ENCODE measurements at regions not wholly inside any gene's neighbourhood (a gene's known extent, or its start where the extent isn't known, plus 50 kb on each side); places are given as distances from the start of the nearest gene placed in this dataset.

GRCh38 chr6:165913676-165914570 lies 250.9 kb upstream of the PDE10A start (continued):
- TF ChIP-seq GLIS1 (tag by site-specific recombination; IDR thresholded peaks at IDR 0.05) (no peak), HOXA7 (CRISPR knock-in tag; IDR thresholded peaks at IDR 0.05; ENCODE audit: borderline replicate concordance) (no peak), ZNF629 (tag by site-specific recombination; IDR thresholded peaks at IDR 0.05) (0 out of 2 replicates have a peak, but pooled peaks have one; percentile 13), ATF2 (tag by site-specific recombination; IDR thresholded peaks at IDR 0.05; ENCODE audit: low read depth) (peak; percentile 76)

DNA sequence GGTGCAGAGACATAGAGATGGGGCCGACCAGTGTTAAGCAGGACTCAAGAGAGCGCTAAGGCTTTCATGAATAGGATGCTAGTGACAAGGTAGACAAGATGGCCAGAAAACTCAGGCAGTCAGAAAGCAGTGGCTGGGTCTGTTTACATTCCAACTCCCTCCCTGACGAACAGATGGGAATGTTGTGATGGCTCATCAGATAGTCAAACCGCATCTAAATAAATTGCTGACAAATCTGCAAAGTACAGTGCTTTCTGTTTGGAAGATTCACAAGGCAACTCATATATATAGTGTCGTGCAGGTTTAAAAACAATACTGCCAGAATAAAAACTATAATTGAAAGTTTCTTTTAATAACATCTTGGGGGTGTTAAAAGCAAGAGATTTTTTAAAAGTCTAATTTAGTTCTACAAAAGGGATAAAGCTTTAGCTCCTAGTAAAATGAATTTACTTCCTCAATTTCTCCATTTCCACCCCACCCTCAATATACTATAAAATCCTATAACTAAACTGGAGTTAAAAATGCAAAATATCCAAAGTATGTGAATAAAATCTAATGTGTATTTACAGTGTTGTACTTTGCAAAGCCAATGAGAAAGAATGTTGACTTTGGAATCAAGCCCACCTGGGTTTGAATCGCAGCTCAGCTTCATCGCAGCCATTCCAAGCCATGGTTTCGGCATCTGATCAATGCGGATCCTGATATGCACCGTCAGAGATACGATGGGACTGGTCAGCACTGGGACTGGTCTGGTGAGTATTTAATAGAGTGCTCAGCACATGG lies 247.3 kb upstream of the PDE10A start:
- TF ChIP-seq ZBTB7A (tag by site-specific recombination; IDR thresholded peaks at IDR 0.05; ENCODE audit: low read depth) = no peak
- TF ChIP-seq KLF17 (tag by site-specific recombination; IDR thresholded peaks at IDR 0.05) = no peak
- no peak for TF ChIP-seq ZFHX2 (tag by site-specific recombination; conservative IDR thresholded peaks at IDR 0.05)
- no peak for TF ChIP-seq ZNF202 (tag by site-specific recombination; IDR thresholded peaks at IDR 0.05; ENCODE audit: borderline replicate concordance)
- no peak for TF ChIP-seq TCF7L2 (IDR thresholded peaks at IDR 0.05; ENCODE audit: borderline replicate concordance, low read depth, low read length)
- TF ChIP-seq, protein P1, sequence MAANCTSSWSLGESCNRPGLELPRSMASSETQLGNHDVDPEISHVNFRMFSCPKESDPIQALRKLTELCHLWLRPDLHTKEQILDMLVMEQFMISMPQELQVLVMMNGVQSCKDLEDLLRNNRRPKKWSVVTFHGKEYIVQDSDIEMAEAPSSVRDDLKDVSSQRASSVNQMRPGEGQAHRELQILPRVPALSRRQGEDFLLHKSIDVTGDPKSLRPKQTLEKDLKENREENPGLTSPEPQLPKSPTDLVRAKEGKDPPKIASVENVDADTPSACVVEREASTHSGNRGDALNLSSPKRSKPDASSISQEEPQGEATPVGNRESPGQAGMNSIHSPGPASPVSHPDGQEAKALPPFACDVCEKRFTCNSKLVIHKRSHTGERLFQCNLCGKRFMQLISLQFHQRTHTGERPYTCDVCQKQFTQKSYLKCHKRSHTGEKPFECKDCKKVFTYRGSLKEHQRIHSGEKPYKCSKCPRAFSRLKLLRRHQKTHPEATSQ (tag by site-specific recombination; IDR thresholded peaks at IDR 0.05) = no peak
- TF ChIP-seq, protein P2, sequence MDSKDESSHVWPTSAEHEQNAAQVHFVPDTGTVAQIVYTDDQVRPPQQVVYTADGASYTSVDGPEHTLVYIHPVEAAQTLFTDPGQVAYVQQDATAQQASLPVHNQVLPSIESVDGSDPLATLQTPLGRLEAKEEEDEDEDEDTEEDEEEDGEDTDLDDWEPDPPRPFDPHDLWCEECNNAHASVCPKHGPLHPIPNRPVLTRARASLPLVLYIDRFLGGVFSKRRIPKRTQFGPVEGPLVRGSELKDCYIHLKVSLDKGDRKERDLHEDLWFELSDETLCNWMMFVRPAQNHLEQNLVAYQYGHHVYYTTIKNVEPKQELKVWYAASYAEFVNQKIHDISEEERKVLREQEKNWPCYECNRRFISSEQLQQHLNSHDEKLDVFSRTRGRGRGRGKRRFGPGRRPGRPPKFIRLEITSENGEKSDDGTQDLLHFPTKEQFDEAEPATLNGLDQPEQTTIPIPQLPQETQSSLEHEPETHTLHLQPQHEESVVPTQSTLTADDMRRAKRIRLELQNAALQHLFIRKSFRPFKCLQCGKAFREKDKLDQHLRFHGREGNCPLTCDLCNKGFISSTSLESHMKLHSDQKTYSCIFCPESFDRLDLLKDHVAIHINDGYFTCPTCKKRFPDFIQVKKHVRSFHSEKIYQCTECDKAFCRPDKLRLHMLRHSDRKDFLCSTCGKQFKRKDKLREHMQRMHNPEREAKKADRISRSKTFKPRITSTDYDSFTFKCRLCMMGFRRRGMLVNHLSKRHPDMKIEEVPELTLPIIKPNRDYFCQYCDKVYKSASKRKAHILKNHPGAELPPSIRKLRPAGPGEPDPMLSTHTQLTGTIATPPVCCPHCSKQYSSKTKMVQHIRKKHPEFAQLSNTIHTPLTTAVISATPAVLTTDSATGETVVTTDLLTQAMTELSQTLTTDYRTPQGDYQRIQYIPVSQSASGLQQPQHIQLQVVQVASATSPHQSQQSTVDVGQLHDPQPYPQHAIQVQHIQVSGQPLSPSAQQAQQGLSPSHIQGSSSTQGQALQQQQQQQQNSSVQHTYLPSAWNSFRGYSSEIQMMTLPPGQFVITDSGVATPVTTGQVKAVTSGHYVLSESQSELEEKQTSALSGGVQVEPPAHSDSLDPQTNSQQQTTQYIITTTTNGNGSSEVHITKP (tag by site-specific recombination; IDR thresholded peaks at IDR 0.05) = no peak
- CTCF ChIA-PET = interaction anchor here (1.0 kb wide), 1 partner anchor 25 kb away, joined by 3 read pairs; no protein-coding TSS in a partner anchor
- no peaks in the 10 kb centered on the region for H3K4me1 ChIP-seq (ENCODE audit: control insufficient read depth, insufficient read depth, low read length)
- POLR2A ChIA-PET = no interaction called here
- no peaks in the 10 kb centered on the region for H3K36me3 ChIP-seq (ENCODE audit: control insufficient read depth in 2 of 2, insufficient read depth in 1 of 2, low read length in 2 of 2)
- H3K9me3 ChIP-seq (ENCODE audit: control insufficient read depth, insufficient read depth, low read depth, low read length) = no peaks in the 10 kb centered on the region
- no peak overlapping the region for H3K27ac ChIP-seq (ENCODE audit: extremely low read depth, low read depth, low read length)
- no peak overlapping the region for H3K4me3 ChIP-seq (ENCODE audit: low read depth, low read length)

- Histone ChIP-seq H3K9me3 (ENCODE audit: control insufficient read depth, insufficient read depth, low read depth, low read length) (no peaks in the 10 kb centered on the region), H3K4me1 (ENCODE audit: control insufficient read depth, insufficient read depth, low read length) (no peaks in the 10 kb centered on the region), H3K27ac (ENCODE audit: extremely low read depth, low read depth, low read length) (no peak overlapping the region), H3K4me3 (ENCODE audit: low read depth, low read length) (no peak overlapping the region), H3K36me3 (ENCODE audit: control insufficient read depth in 2 of 2, insufficient read depth in 1 of 2, low read length in 2 of 2) (no peaks in the 10 kb centered on the region)
- TF ChIP-seq, protein P3, sequence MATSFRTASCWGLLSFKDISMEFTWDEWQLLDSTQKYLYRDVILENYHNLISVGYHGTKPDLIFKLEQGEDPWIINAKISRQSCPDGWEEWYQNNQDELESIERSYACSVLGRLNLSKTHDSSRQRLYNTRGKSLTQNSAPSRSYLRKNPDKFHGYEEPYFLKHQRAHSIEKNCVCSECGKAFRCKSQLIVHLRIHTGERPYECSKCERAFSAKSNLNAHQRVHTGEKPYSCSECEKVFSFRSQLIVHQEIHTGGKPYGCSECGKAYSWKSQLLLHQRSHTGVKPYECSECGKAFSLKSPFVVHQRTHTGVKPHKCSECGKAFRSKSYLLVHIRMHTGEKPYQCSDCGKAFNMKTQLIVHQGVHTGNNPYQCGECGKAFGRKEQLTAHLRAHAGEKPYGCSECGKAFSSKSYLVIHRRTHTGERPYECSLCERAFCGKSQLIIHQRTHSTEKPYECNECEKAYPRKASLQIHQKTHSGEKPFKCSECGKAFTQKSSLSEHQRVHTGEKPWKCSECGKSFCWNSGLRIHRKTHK (tag by site-specific recombination; IDR thresholded peaks at IDR 0.05) = no peak
- no peak for TF ChIP-seq ZNF624 (tag by site-specific recombination; IDR thresholded peaks at IDR 0.05)
- no peak for TF ChIP-seq MEIS1 (CRISPR knock-in tag; IDR thresholded peaks at IDR 0.05; ENCODE audit: borderline replicate concordance)
- TF ChIP-seq ZNF121 (tag by site-specific recombination; IDR thresholded peaks at IDR 0.05) = no peak
- TF ChIP-seq ZNF544 (tag by site-specific recombination; IDR thresholded peaks at IDR 0.05) = no peak
- TF ChIP-seq RBAK (tag by site-specific recombination; IDR thresholded peaks at IDR 0.05) = no peak
- no peak for TF ChIP-seq ZBTB48 (tag by site-specific recombination; IDR thresholded peaks at IDR 0.05)
- TF ChIP-seq ZSCAN30 (tag by site-specific recombination; IDR thresholded peaks at IDR 0.05) = no peak
- CTCF ChIA-PET = no interaction called here
- POLR2A ChIA-PET = no interaction called here
Observed at GRCh38 chr6:165906736-165907135, 243.7 kb upstream of the PDE10A start.

Data from HEK293 (cell line).